HCT116 (cell line): ENCODE measurements at regions not wholly inside any gene's neighbourhood (a gene's known extent, or its start where the extent isn't known, plus 50 kb on each side); places are given as distances from the start of the nearest gene placed in this dataset.

Experiments used
- ATAC-seq: fragments of 200-7000 bp; cut with Tn5 transposase; 2 replicates; pipeline ENCODE4 v1.9.1; 2020; ENCODE audit warnings: mild to moderate bottlenecking, moderate library complexity
- BruUV-seq: library from RNA; stranded (reverse); fragments of 400-500 nt; replicated peaks from 2 replicates; lab custom pipeline; 2021; lab: Mats Ljungman, UMichigan
- CTCF ChIA-PET: fragments of 300-600 bp; sonication (Branson Sonifier 250); formaldehyde crosslinking; loops from one replicate; lab custom pipeline; 2021; ENCODE audit warnings: antibody characterized with exemption; lab: Charles Lee
- POLR2A ChIA-PET: fragments of 300-600, 350-600 bp; sonication (Branson Sonifier 250); formaldehyde crosslinking; loops from one replicate; lab custom pipeline; 2021; ENCODE audit warnings: antibody characterized with exemption; lab: Charles Lee
- RAD21 ChIA-PET, 2 experiments: fragments of 300-600 bp; sonication (Branson Sonifier 250); formaldehyde crosslinking; loops; one replicate each; lab custom pipeline; 2023; ENCODE audit warnings: low total read pairs in 2 of 2; ENCODE audit not compliant: uncharacterized antibody in 2 of 2, unreplicated experiment in 2 of 2, low non-redundant PET in 1 of 2; lab: Charles Lee
- DNase-seq: peaks from one replicate; pipeline ENCODE4 v3.0.0-alpha.2; 2010; ENCODE audit warnings: low read depth, low spot score
- H2AFZ ChIP-seq: fragments of 200-600 bp; shearing (Covaris generic), sonication (generic); 2 replicates; pipeline ENCODE4 v1.6.1; 2017; ENCODE audit warnings: low read depth, mixed run types, mixed read lengths, antibody characterized with exemption, low read length; ENCODE audit not compliant: poor library complexity, severe bottlenecking
- H3K27ac ChIP-seq: 2 replicates; pipeline ENCODE4 v1.5.1; 2012; ENCODE audit warnings: low read depth, low read length
- H3K27me3 ChIP-seq: fragments of 200-600 bp; sonication (generic); 2 replicates; pipeline ENCODE4 v1.6.1; 2016; ENCODE audit warnings: mixed run types, low read length, mixed read lengths; ENCODE audit not compliant: insufficient read depth
- H3K36me3 ChIP-seq, 2 experiments: fragments of 200-500 bp in 1 of 2; fragments of 200-600 bp in 1 of 2; sonication (Bioruptor generic) in 1 of 2; sonication (generic) in 1 of 2; 2 replicates each; pipeline versions ENCODE4 v1.5.1 to v1.6.1; 2014 to 2016; ENCODE audit warnings: low read length in 2 of 2, inconsistent platforms in 1 of 2, mixed read lengths in 1 of 2, mixed run types in 1 of 2; ENCODE audit not compliant: insufficient read depth in 2 of 2, control insufficient read depth in 1 of 2
- H3K4me1 ChIP-seq, 2 experiments: fragments of 200-600 bp in 1 of 2; sonication (generic) in 1 of 2; 2 replicates each; pipeline versions ENCODE4 v1.5.1 to v1.6.1; 2012 to 2017; ENCODE audit warnings: low read length in 2 of 2, inconsistent platforms in 1 of 2, mild to moderate bottlenecking in 1 of 2, mixed read lengths in 1 of 2, mixed run types in 1 of 2, moderate library complexity in 1 of 2; ENCODE audit not compliant: insufficient read depth in 2 of 2, control insufficient read depth in 1 of 2
- H3K4me2 ChIP-seq: fragments of 200-600 bp; sonication (generic); 2 replicates; pipeline ENCODE4 v1.6.1; 2017; ENCODE audit warnings: mixed run types, low read length, mixed read lengths
- H3K4me3 ChIP-seq, 2 experiments: fragments of 200-600 bp in 1 of 2; sonication (generic) in 1 of 2; replicated peaks in 1 of 2; 2 replicates each; pipeline ENCODE4 v1.5.1; 2011 to 2016; ENCODE audit warnings: low read length in 2 of 2, control low read depth in 1 of 2, low read depth in 1 of 2, mild to moderate bottlenecking in 1 of 2, mixed read lengths in 1 of 2, mixed run types in 1 of 2
- H3K79me2 ChIP-seq: fragments of 200-600 bp; sonication (generic); 2 replicates; pipeline ENCODE4 v1.6.1; 2017; ENCODE audit warnings: mild to moderate bottlenecking, mixed run types, low read length, moderate library complexity, mixed read lengths; ENCODE audit not compliant: insufficient read depth
- H3K9ac ChIP-seq: fragments of 200-600 bp; sonication (generic); 2 replicates; pipeline ENCODE4 v1.6.1; 2016; ENCODE audit warnings: low read length, mixed read lengths
- H3K9me2 ChIP-seq: fragments of 200-600 bp; sonication (generic), shearing (Covaris generic); 2 replicates; pipeline ENCODE4 v1.6.1; 2017; ENCODE audit warnings: mixed run types, mild to moderate bottlenecking, moderate library complexity; ENCODE audit not compliant: insufficient read depth
- H3K9me3 ChIP-seq, 2 experiments: fragments of 200-500 bp in 1 of 2; fragments of 200-600 bp in 1 of 2; sonication (Bioruptor generic) in 1 of 2; sonication (generic) in 1 of 2; 2 replicates each; pipeline ENCODE4 v1.6.1; 2014 to 2017; ENCODE audit warnings: low read length in 2 of 2, mixed read lengths in 2 of 2, inconsistent platforms in 1 of 2, low read depth in 1 of 2, mild to moderate bottlenecking in 1 of 2, mixed run types in 1 of 2, moderate library complexity in 1 of 2; ENCODE audit not compliant: control insufficient read depth in 1 of 2, insufficient read depth in 1 of 2
- H4K20me1 ChIP-seq: fragments of 200-600 bp; sonication (generic), shearing (Covaris generic); 2 replicates; pipeline ENCODE4 v1.6.1; 2017; ENCODE audit warnings: mixed run types, mild to moderate bottlenecking, moderate library complexity; ENCODE audit not compliant: insufficient read depth
- EZH2 ChIP-seq: fragments of 200-600 bp; sonication (generic); IDR thresholded peaks from 2 replicates; pipeline ENCODE4 v1.6.1; 2017; ENCODE audit warnings: antibody characterized with exemption, mixed run types
- FOSL1 ChIP-seq: IDR thresholded peaks from 2 replicates; pipeline ENCODE4 v1.6.1; 2012; ENCODE audit warnings: low read depth
- POLR2A ChIP-seq: IDR thresholded peaks from 2 replicates; pipeline ENCODE4 v1.7.0; 2011; ENCODE audit warnings: borderline replicate concordance; ENCODE audit not compliant: insufficient read depth, insufficient read length; ENCODE audit errors: extremely low read depth
- RAD21 ChIP-seq: IDR thresholded peaks from 2 replicates; pipeline ENCODE4 v1.6.1; 2012; ENCODE audit warnings: low read depth, mild to moderate bottlenecking
- SIN3A ChIP-seq: IDR thresholded peaks from 2 replicates; pipeline ENCODE4 v1.6.1; 2012; ENCODE audit warnings: low read depth
- TCF7L2 ChIP-seq: IDR thresholded peaks from 2 replicates; pipeline ENCODE4 v1.7.0; 2011; ENCODE audit warnings: borderline replicate concordance, inconsistent platforms; ENCODE audit not compliant: insufficient read depth, insufficient read length; ENCODE audit errors: extremely low read depth
- YY1 ChIP-seq: IDR thresholded peaks from 2 replicates; pipeline ENCODE4 v1.6.1; 2011; ENCODE audit warnings: low read length, low read depth, moderate library complexity, mild to moderate bottlenecking; ENCODE audit not compliant: insufficient replicate concordance; ENCODE audit errors: extremely low read depth
- intact Hi-C: fragments of 100-400 bp; cut with micrococcal nuclease; formaldehyde crosslinking; loops from 2 replicates; pipeline ENCODE4 v1.10.0; 2022
- TF ChIP-seq, protein P1 (sequence below): IDR thresholded peaks from 2 replicates; pipeline ENCODE4 v1.6.1; 2011; ENCODE audit warnings: mild to moderate bottlenecking, low read length, moderate library complexity; ENCODE audit not compliant: insufficient replicate concordance; ENCODE audit errors: extremely low read depth

GRCh38 chr18:78753240-78753639 lies 226.4 kb upstream of the SALL3 start:
- Histone ChIP-seq H2AFZ (no peak overlapping the region), H3K79me2 (no peaks in the 10 kb centered on the region), H3K9ac (no peak overlapping the region), H3K36me3 (no peaks in the 10 kb centered on the region), H3K4me2 (no peak overlapping the region), H3K27me3 (no peaks in the 10 kb centered on the region; the same call in 1 of the 2 replicates), H3K9me3 (no peaks in the 10 kb centered on the region), H3K9me2 (no peaks in the 10 kb centered on the region), H3K27ac (no peak overlapping the region), H4K20me1 (no peaks in the 10 kb centered on the region), H3K4me1 (no peaks in the 10 kb centered on the region), H3K4me3 (no peak overlapping the region)
- ATAC-seq (no peak), DNase-seq (no peak)
- TF ChIP-seq TCF7L2 (no peak), POLR2A (no peak), FOSL1 (no peak), RAD21 (no peak), SIN3A (no peak), EZH2 (no peak)
- TF ChIP-seq, protein P1, sequence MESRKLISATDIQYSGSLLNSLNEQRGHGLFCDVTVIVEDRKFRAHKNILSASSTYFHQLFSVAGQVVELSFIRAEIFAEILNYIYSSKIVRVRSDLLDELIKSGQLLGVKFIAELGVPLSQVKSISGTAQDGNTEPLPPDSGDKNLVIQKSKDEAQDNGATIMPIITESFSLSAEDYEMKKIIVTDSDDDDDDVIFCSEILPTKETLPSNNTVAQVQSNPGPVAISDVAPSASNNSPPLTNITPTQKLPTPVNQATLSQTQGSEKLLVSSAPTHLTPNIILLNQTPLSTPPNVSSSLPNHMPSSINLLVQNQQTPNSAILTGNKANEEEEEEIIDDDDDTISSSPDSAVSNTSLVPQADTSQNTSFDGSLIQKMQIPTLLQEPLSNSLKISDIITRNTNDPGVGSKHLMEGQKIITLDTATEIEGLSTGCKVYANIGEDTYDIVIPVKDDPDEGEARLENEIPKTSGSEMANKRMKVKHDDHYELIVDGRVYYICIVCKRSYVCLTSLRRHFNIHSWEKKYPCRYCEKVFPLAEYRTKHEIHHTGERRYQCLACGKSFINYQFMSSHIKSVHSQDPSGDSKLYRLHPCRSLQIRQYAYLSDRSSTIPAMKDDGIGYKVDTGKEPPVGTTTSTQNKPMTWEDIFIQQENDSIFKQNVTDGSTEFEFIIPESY, result no peak
- ChIA-PET RAD21 (no interaction called here), POLR2A (no interaction called here), CTCF (no interaction called here)
- intact Hi-C loops, result no loop called here
- BruUV-seq, result no TSS peak

- H3K9me3 ChIP-seq, result no peaks in the 10 kb centered on the region
- no peak overlapping the region for H3K9ac ChIP-seq
- no peak overlapping the region for H2AFZ ChIP-seq
- RAD21 ChIA-PET, result no interaction called here
- no peaks in the 10 kb centered on the region for H4K20me1 ChIP-seq
- no peak overlapping the region for H3K4me2 ChIP-seq
- no peaks in the 10 kb centered on the region for H3K4me1 ChIP-seq
- POLR2A ChIA-PET, result no interaction called here
- no peak for ATAC-seq
- no TSS peak for BruUV-seq
- CTCF ChIA-PET, result no interaction called here
- intact Hi-C loops, result no loop called here
- peaks cover 5% of the 10 kb centered on the region for H3K27me3 ChIP-seq
- no peak overlapping the region for H3K4me3 ChIP-seq
- H3K9me2 ChIP-seq, result no peaks in the 10 kb centered on the region
- H3K79me2 ChIP-seq, result no peaks in the 10 kb centered on the region
- no peak overlapping the region for H3K27ac ChIP-seq
- H3K36me3 ChIP-seq, result no peaks in the 10 kb centered on the region
- DNase-seq, result no peak
- TF ChIP-seq, protein P1, result no peak
- no peak for TF ChIP-seq YY1
- TF ChIP-seq, all 23 proteins: peak for 0
Measured at GRCh38 chr18:78754311-78755043, 225.1 kb upstream of the SALL3 start.
